Right atrium auricular region (tissue), 2 donors: ENCODE measurements at regions not wholly inside any gene's neighbourhood (a gene's known extent, or its start where the extent isn't known, plus 50 kb on each side); places are given as distances from the start of the nearest gene placed in this dataset.
A peak's percentile ranks its signal among the peaks of the same experiment; 100 is the strongest.

Source experiments
- DNase-seq: peaks from one replicate; pipeline ENCODE4 v3.0.0-alpha.2; 2019; ENCODE audit warnings: low spot score
- H3K27ac ChIP-seq, 2 donors: fragments of 200-600 bp; sonication (generic); 1 replicate in 1 of 2; 2 replicates in 1 of 2; pipeline ENCODE4 v1.5.1; 2016 to 2019
- H3K27me3 ChIP-seq, 2 donors: fragments of 200-600 bp; sonication (generic); one replicate each; pipeline versions ENCODE4 v1.5.1 to v1.6.0; 2017 to 2019
- H3K36me3 ChIP-seq: fragments of 200-600 bp; sonication (generic); one replicate; pipeline ENCODE4 v1.5.1; 2016
- H3K4me1 ChIP-seq, 2 donors: fragments of 200-600 bp; sonication (generic); one replicate each; pipeline versions ENCODE4 v1.5.1 to v1.6.0; 2017 to 2019
- H3K4me3 ChIP-seq, 2 donors: fragments of 200-600 bp; sonication (generic); 1 replicate in 1 of 2; 2 replicates in 1 of 2; pipeline ENCODE4 v1.5.1; 2017 to 2019; ENCODE audit warnings: mild to moderate bottlenecking in 1 of 2, moderate library complexity in 1 of 2
- H3K9me3 ChIP-seq, 2 donors: fragments of 200-600 bp; sonication (generic); one replicate each; pipeline ENCODE4 v1.5.1; 2019
- TF ChIP-seq, protein P1 (sequence below), 2 donors: fragments of 200-600 bp; sonication (generic); IDR thresholded peaks; one replicate each; pipeline ENCODE4 v1.5.1; 2019; ENCODE audit warnings: antibody characterized with exemption in 2 of 2

DNA sequence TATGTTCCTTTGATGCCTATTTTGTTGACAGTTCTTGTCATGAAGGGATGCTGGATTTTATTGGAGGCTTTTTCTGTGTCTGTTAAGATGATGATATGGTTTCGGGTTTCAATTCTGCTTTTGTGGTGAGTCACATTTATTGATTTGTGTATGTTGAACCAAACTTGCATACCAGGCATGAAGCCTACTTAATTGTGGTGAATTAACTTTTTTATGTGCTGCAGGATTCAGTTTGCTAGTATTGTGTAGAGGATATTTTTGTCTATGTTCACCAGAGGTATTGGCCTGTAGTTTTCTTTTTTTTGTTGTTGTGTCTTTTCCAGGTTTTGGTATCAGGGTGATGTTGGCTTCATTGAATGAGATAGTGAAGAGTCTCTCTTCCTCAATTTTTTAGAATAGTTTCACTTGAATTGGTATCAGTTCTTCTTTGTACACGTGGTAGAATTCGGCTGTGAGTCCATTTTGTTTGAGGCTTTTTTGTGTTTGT is 345.9 kb downstream of the KIF20B start:
- Histone ChIP-seq H3K36me3 (no peaks in the 10 kb centered on the region), H3K4me1 (peaks cover 0 to 8% of the 10 kb centered on the region in 2 donors), H3K9me3 (peaks cover 0 to 7% of the 10 kb centered on the region in 2 donors), H3K27ac (peak overlapping the region in 1 of 2 donors; percentile 1), H3K27me3 (no peaks in the 10 kb centered on the region), H3K4me3 (no peak overlapping the region)
- TF ChIP-seq, protein P1, sequence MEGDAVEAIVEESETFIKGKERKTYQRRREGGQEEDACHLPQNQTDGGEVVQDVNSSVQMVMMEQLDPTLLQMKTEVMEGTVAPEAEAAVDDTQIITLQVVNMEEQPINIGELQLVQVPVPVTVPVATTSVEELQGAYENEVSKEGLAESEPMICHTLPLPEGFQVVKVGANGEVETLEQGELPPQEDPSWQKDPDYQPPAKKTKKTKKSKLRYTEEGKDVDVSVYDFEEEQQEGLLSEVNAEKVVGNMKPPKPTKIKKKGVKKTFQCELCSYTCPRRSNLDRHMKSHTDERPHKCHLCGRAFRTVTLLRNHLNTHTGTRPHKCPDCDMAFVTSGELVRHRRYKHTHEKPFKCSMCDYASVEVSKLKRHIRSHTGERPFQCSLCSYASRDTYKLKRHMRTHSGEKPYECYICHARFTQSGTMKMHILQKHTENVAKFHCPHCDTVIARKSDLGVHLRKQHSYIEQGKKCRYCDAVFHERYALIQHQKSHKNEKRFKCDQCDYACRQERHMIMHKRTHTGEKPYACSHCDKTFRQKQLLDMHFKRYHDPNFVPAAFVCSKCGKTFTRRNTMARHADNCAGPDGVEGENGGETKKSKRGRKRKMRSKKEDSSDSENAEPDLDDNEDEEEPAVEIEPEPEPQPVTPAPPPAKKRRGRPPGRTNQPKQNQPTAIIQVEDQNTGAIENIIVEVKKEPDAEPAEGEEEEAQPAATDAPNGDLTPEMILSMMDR (IDR thresholded peaks at IDR 0.05) = no peak
- DNase-seq = no peak

DNA sequence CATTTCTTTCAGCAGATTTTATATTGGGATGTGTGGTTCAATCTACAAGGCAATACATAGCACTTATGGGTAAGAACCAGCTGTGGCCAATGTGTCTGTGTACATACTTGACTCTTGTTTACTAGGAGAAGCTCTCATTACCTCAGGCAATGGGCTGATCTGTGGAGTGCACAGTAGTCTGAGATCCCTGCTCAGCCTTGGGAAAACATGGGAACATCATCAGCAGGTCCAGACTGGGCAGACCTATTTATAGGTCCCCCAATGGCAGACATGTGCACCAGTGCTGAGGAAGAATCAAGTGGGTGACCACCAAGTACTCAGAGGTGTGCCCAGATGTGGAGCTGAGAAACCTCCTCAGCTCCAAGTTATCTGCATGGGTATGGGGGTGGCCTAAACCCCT is 349.7 kb downstream of the KIF20B start:
- DNase-seq = no peak
- H3K4me1 ChIP-seq = peaks cover 0 to 8% of the 10 kb centered on the region in 2 donors
- H3K27ac ChIP-seq = peak overlapping the region; percentile 28 to 64
- TF ChIP-seq, protein P1 (IDR thresholded peaks at IDR 0.05) = no peak
- H3K9me3 ChIP-seq = peaks cover 0 to 7% of the 10 kb centered on the region in 2 donors
- H3K27me3 ChIP-seq = no peaks in the 10 kb centered on the region
- H3K4me3 ChIP-seq = no peak overlapping the region
- H3K36me3 ChIP-seq = no peaks in the 10 kb centered on the region

DNA sequence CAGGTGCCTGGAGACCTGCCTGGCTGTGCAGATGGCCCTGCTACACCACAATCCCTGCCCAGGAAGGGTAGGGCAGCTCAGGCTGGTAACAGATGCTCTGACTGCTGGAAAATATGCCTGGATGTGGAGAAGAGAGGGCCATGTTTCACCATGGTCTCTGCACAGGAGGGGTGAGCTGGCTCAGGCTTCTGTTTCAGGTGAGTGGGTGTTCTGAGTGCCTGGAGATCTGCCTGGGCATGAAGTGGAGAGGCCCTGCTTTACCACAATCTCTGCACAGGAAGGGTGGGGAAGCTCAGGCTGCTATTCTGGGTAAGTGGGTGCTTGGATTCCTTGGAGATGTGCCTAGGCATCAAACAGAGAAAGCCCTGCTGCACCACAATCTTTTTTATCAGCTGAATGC is 350.1 kb downstream of the KIF20B start:
- no peaks in the 10 kb centered on the region for H3K27me3 ChIP-seq
- H3K9me3 ChIP-seq = peaks cover 0 to 7% of the 10 kb centered on the region in 2 donors
- TF ChIP-seq, protein P1 (IDR thresholded peaks at IDR 0.05) = no peak
- H3K27ac ChIP-seq = peak overlapping the region; percentile 28 to 64
- peaks cover 0 to 8% of the 10 kb centered on the region in 2 donors for H3K4me1 ChIP-seq
- no peak for DNase-seq
- H3K36me3 ChIP-seq = no peaks in the 10 kb centered on the region
- H3K4me3 ChIP-seq = no peak overlapping the region

DNA sequence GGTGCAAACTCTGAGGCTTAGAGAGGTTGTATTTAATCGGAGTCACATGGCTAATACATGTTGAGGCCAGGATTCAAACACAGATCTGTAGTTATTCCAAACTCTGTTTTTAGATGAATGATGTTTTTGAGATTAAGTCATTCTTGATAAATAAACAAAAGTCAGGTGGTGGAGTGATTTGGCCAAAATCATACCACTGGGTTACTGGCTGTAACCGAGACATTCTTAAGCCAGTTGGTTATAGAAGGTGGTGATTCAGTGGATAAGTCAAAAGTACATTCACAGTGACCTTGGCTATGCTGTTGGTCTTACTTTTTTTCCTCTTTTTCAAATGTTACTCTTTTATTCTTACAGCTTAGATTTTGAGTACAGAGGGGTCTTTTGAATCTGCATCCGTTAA is 361.4 kb downstream of the KIF20B start:
- no peaks in the 10 kb centered on the region for H3K27me3 ChIP-seq
- H3K27ac ChIP-seq = no peak overlapping the region
- TF ChIP-seq, protein P1 (IDR thresholded peaks at IDR 0.05) = no peak
- no peak overlapping the region for H3K4me3 ChIP-seq
- H3K4me1 ChIP-seq = no peaks in the 10 kb centered on the region
- no peaks in the 10 kb centered on the region for H3K36me3 ChIP-seq
- DNase-seq = no peak
- H3K9me3 ChIP-seq = no peaks in the 10 kb centered on the region

DNA sequence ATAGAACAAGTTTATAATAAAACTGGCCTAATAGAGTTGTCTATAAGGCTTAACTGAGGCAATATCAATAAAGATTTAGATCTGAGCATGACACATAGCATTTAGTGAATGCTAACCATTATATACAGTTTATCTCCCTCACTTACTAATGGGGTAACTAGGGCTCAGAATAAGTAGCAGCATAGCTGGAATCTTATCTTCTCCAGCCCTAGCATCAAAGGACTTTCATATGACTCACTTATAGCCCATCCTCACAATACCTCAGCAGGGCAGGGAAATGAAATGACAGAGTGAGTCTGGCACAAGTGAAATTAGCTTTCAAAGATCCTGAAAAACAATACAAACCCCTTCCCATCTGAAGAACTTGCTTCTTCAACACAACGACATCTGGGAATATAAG is 362.9 kb downstream of the KIF20B start:
- TF ChIP-seq, protein P1 (IDR thresholded peaks at IDR 0.05) = no peak
- no peaks in the 10 kb centered on the region for H3K27me3 ChIP-seq
- no peak overlapping the region for H3K4me3 ChIP-seq
- DNase-seq = no peak
- no peaks in the 10 kb centered on the region for H3K36me3 ChIP-seq
- H3K4me1 ChIP-seq = no peaks in the 10 kb centered on the region
- no peak overlapping the region for H3K27ac ChIP-seq
- no peaks in the 10 kb centered on the region for H3K9me3 ChIP-seq

DNA sequence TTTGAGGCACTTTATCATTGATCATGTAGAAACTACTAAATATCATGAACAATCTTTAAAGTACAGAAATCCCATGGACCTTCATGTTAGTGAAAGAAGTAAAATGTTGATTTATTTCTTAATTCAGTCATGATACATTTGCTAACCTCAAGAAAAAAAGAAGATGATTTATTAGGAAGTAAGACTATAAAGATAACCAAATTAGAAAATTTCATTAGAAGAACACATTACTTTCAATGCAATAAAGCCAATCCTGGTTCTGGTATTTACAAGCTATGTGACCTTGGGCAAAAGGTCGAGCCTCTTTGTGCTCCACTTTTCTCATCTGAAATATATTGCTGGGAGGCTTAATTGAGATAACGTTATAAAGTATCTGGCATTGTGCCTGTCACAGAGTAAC is 365.0 kb downstream of the KIF20B start:
- no peaks in the 10 kb centered on the region for H3K4me1 ChIP-seq
- H3K4me3 ChIP-seq = no peak overlapping the region
- H3K9me3 ChIP-seq = no peaks in the 10 kb centered on the region
- TF ChIP-seq, protein P1 (IDR thresholded peaks at IDR 0.05) = no peak
- no peak overlapping the region for H3K27ac ChIP-seq
- H3K27me3 ChIP-seq = no peaks in the 10 kb centered on the region
- no peaks in the 10 kb centered on the region for H3K36me3 ChIP-seq
- DNase-seq = no peak
